ENCODE measurements at regions not wholly inside any gene's neighbourhood (a gene's known extent, or its start where the extent isn't known, plus 50 kb on each side); places are given as distances from the start of the nearest gene placed in this dataset.
"Not testable (repeated sequence)": the region's sequence is repeated elsewhere in the genome, so short reads cannot be mapped to it uniquely, and the experiment has no call there.

GRCh38 chr2:199556527-199557285 lies 99.0 kb upstream of the SATB2 start:
- Mint-ChIP-seq H3K27ac (no peak overlapping the region), H3K36me3 (no peaks in the 10 kb centered on the region), H3K9me3 (no peaks in the 10 kb centered on the region), H3K4me1 (no peaks in the 10 kb centered on the region), H3K27me3 (no peaks in the 10 kb centered on the region), H3K4me3 (no peak overlapping the region)
- DNase-seq: no peak

- H3K36me3 Mint-ChIP-seq: no peaks in the 10 kb centered on the region
- no peaks in the 10 kb centered on the region for H3K9me3 Mint-ChIP-seq
- no peak for DNase-seq
- H3K4me3 Mint-ChIP-seq: no peak overlapping the region
- H3K4me1 Mint-ChIP-seq: no peaks in the 10 kb centered on the region
- no peaks in the 10 kb centered on the region for H3K27me3 Mint-ChIP-seq
- H3K27ac Mint-ChIP-seq: no peak overlapping the region
Measured at GRCh38 chr2:199554026-199554425, 96.3 kb upstream of the SATB2 start.

GRCh38 chr2:199552141-199552540 lies 94.4 kb upstream of the SATB2 start:
- H3K27ac Mint-ChIP-seq: no peak overlapping the region
- H3K4me3 Mint-ChIP-seq: no peak overlapping the region
- no peaks in the 10 kb centered on the region for H3K9me3 Mint-ChIP-seq
- no peaks in the 10 kb centered on the region for H3K4me1 Mint-ChIP-seq
- no peaks in the 10 kb centered on the region for H3K36me3 Mint-ChIP-seq
- no peaks in the 10 kb centered on the region for H3K27me3 Mint-ChIP-seq
- no peak for DNase-seq

- H3K9me3 Mint-ChIP-seq: no peaks in the 10 kb centered on the region
- H3K4me3 Mint-ChIP-seq: no peak overlapping the region
- DNase-seq: no peak
- H3K27ac Mint-ChIP-seq: no peak overlapping the region
- no peaks in the 10 kb centered on the region for H3K36me3 Mint-ChIP-seq
- H3K27me3 Mint-ChIP-seq: peaks cover 17% of the 10 kb centered on the region
- no peaks in the 10 kb centered on the region for H3K4me1 Mint-ChIP-seq
Measured at GRCh38 chr2:199543606-199544172, 86.0 kb upstream of the SATB2 start.

- no peaks in the 10 kb centered on the region for H3K4me1 Mint-ChIP-seq
- H3K4me3 Mint-ChIP-seq: no peak overlapping the region
- no peak for DNase-seq
Measured at GRCh38 chr2:199535445-199536177, 77.9 kb upstream of the SATB2 start.

GRCh38 chr2:199533873-199534272 lies 76.1 kb upstream of the SATB2 start:
- H3K9me3 Mint-ChIP-seq, H3K4me3 Mint-ChIP-seq, H3K4me1 Mint-ChIP-seq, H3K36me3 Mint-ChIP-seq, H3K27ac Mint-ChIP-seq, DNase-seq, H3K27me3 Mint-ChIP-seq: not testable (repeated sequence)

More at GRCh38 chr2:199535445-199536177, 77.9 kb upstream of the SATB2 start:
- H3K27ac Mint-ChIP-seq: no peak overlapping the region
- H3K27me3 Mint-ChIP-seq: no peaks in the 10 kb centered on the region
- peaks cover 6% of the 10 kb centered on the region for H3K9me3 Mint-ChIP-seq
- H3K36me3 Mint-ChIP-seq: no peaks in the 10 kb centered on the region

GRCh38 chr2:199527071-199527470 lies 69.3 kb upstream of the SATB2 start:
- Mint-ChIP-seq H3K9me3 (peaks cover 4% of the 10 kb centered on the region), H3K27ac (no peak overlapping the region), H3K4me1 (no peaks in the 10 kb centered on the region), H3K36me3 (no peaks in the 10 kb centered on the region), H3K27me3 (no peaks in the 10 kb centered on the region), H3K4me3 (no peak overlapping the region)
- DNase-seq: no peak

GRCh38 chr2:199524689-199525574 lies 67.2 kb upstream of the SATB2 start:
- Mint-ChIP-seq H3K9me3 (no peaks in the 10 kb centered on the region), H3K27ac (no peak overlapping the region), H3K4me3 (no peak overlapping the region), H3K27me3 (no peaks in the 10 kb centered on the region), H3K4me1 (no peaks in the 10 kb centered on the region), H3K36me3 (no peaks in the 10 kb centered on the region)
- no peak for DNase-seq

GRCh38 chr2:199509403-199509802 lies 51.7 kb upstream of the SATB2 start:
- no peak overlapping the region for H3K27ac Mint-ChIP-seq
- peaks cover 17% of the 10 kb centered on the region for H3K27me3 Mint-ChIP-seq
- no peaks in the 10 kb centered on the region for H3K36me3 Mint-ChIP-seq
- DNase-seq: no peak
- no peak overlapping the region for H3K4me3 Mint-ChIP-seq
- H3K9me3 Mint-ChIP-seq: no peaks in the 10 kb centered on the region
- no peaks in the 10 kb centered on the region for H3K4me1 Mint-ChIP-seq
